Heart left ventricle (tissue), 16 donors: ENCODE measurements at regions not wholly inside any gene's neighbourhood (a gene's known extent, or its start where the extent isn't known, plus 50 kb on each side); places are given as distances from the start of the nearest gene placed in this dataset.
"Not testable (repeated sequence)": the region's sequence is repeated elsewhere in the genome, so short reads cannot be mapped to it uniquely, and the experiment has no call there.

Experiments used
- ATAC-seq, 4 donors: fragments of 200-7000 bp; cut with Tn5 transposase; one replicate each; pipeline ENCODE4 v1.9.1; 2020 to 2022; ENCODE audit warnings: moderate library complexity in 4 of 4, mild to moderate bottlenecking in 3 of 4, moderate number of reproducible peaks in 1 of 4
- DNase-seq, 5 donors: peaks; one replicate each; pipeline ENCODE4 v3.0.0-alpha.2; 2020
- H3K27ac ChIP-seq, 12 donors: fragments of 200-600 bp; sonication (generic) in 4 of 12; one replicate each; pipeline versions ENCODE4 v1.5.0 to v1.8.0; 2016 to 2022; ENCODE audit warnings: mild to moderate bottlenecking in 2 of 12
- H3K27me3 ChIP-seq, 9 donors: fragments of 200-600 bp; sonication (generic) in 2 of 9; one replicate each; pipeline versions ENCODE4 v1.5.1 to v1.8.0; 2016 to 2022; ENCODE audit warnings: mild to moderate bottlenecking in 3 of 9
- H3K36me3 ChIP-seq, 9 donors: fragments of 200-600 bp; sonication (generic) in 2 of 9; one replicate each; pipeline versions ENCODE4 v1.5.0 to v1.8.0; 2018 to 2022; ENCODE audit warnings: mild to moderate bottlenecking in 2 of 9
- H3K4me1 ChIP-seq, 12 donors: fragments of 200-600 bp; sonication (generic) in 4 of 12; one replicate each; pipeline versions ENCODE4 v1.5.0 to v1.8.0; 2016 to 2022; ENCODE audit warnings: mild to moderate bottlenecking in 3 of 12
- H3K4me3 ChIP-seq, 12 donors: fragments of 200-600 bp; sonication (generic) in 4 of 12; one replicate each; pipeline versions ENCODE4 v1.5.0 to v1.8.0; 2017 to 2022; ENCODE audit warnings: mild to moderate bottlenecking in 9 of 12, moderate library complexity in 4 of 12
- H3K9me3 ChIP-seq, 12 donors: fragments of 200-600 bp; sonication (generic) in 4 of 12; one replicate each; pipeline versions ENCODE4 v1.5.0 to v1.8.0; 2016 to 2022; ENCODE audit warnings: mild to moderate bottlenecking in 1 of 12
- CTCF ChIP-seq, 12 donors: fragments of 200-600 bp; sonication (generic) in 4 of 12; IDR thresholded peaks; one replicate each; pipeline versions ENCODE4 v1.5.0 to v1.8.0; 2018 to 2022; ENCODE audit warnings: antibody characterized with exemption in 12 of 12, mild to moderate bottlenecking in 5 of 12
- POLR2A ChIP-seq, 2 donors: fragments of 450-650 bp; IDR thresholded peaks; one replicate each; pipeline ENCODE4 v1.6.1; 2017; ENCODE audit warnings: antibody characterized with exemption in 2 of 2, mild to moderate bottlenecking in 2 of 2, moderate library complexity in 2 of 2
- WGBS, 4 donors: extraction: QIAGEN DNeasy Blood & Tissue Kit in 2 of 4; methylation state at CpG; one replicate each; pipeline versions ENCODE4 v1.1.5 to v1.1.7; 2013 to 2018; 5-methylcytosine and 5-hydroxymethylcytosine counted together
- intact Hi-C, 10 donors: fragments of 100-400 bp; cut with DNase I; formaldehyde crosslinking; loops; one replicate each; pipeline versions ENCODE4 v1.11.1 to v1.14.2; 2022
- donor health status: ischemic (EF 13 %, LVEDD 7.1; RV severe dilation, severe dysfunction).
- donor health status: healthy with polysubstance abuse.
- donor health status: DM: no; HTN: yes; CAD: no.
- donor health status: DM: no; HTN: no; CAD: no.
- donor health status: ischemic (EF 25% LVEDD 6.9; RV normal size, moderate dysfunction).
- donor health status: ischemic (EF 25% LVEDD 5.7; RV mildly dilated, moderate dysfunction).
- donor health status: healthy.
- donor health status: DM: yes; HTN: yes; CAD: no.
- donor health status: ischemic (EF 35%, LVEDD 5.7; RV mildly dilated, moderate dysfunction).
- donor health status: nonischemic (EF 11% LVEDD 7.7; RV severe dilation, severe dysfunction).
- donor health status: DM: yes; HTN: yes; CAD: no.
- donor health status: PGD.
- donor health status: ischemic (EF 29% LVEDD 5.4; RV normal size, mild dysfunction).
- donor health status: nonischemic (EF 23%, LVEDD 6.1; RV moderate dilation, normal function).

GRCh38 chr2:163122257-163122656 is 283.7 kb upstream of the KCNH7 start:
- H3K27me3 ChIP-seq = peaks cover 0 to 7% (median 0%) of the 10 kb centered on the region in 9 donors
- DNase-seq = no peak
- TF ChIP-seq POLR2A (IDR thresholded peaks at IDR 0.05) (no peak), CTCF (IDR thresholded peaks at IDR 0.05) (no peak)
- no peak for ATAC-seq
- no peaks in the 10 kb centered on the region for H3K9me3 ChIP-seq
- H3K36me3 ChIP-seq = no peaks in the 10 kb centered on the region
- intact Hi-C loops = loop anchor here in 1 of 10 donors (10.0 kb wide), 1 partner anchor 227 kb away; no protein-coding TSS in a partner anchor
- peaks cover 0 to 4% (median 0%) of the 10 kb centered on the region in 12 donors for H3K4me1 ChIP-seq
- no peak overlapping the region for H3K4me3 ChIP-seq
- H3K27ac ChIP-seq = no peak overlapping the region

GRCh38 chr2:163121483-163121882 is 282.9 kb upstream of the KCNH7 start:
- H3K4me1 ChIP-seq = peaks cover 0 to 4% (median 0%) of the 10 kb centered on the region in 12 donors
- ATAC-seq (no peak), DNase-seq (no peak)

GRCh38 chr2:163119966-163120365 is 281.4 kb upstream of the KCNH7 start:
- no peak for TF ChIP-seq CTCF (IDR thresholded peaks at IDR 0.05)
- TF ChIP-seq POLR2A (IDR thresholded peaks at IDR 0.05) = no peak
- ATAC-seq (no peak), DNase-seq (no peak)
- Histone ChIP-seq H3K4me3 (no peak overlapping the region), H3K27me3 (peaks cover 0 to 7% (median 0%) of the 10 kb centered on the region in 9 donors), H3K9me3 (no peaks in the 10 kb centered on the region), H3K4me1 (peaks cover 0 to 4% (median 0%) of the 10 kb centered on the region in 12 donors), H3K36me3 (no peaks in the 10 kb centered on the region), H3K27ac (no peak overlapping the region)
- WGBS, 4 donors = 8 to 13% (median 11%) methylated on average over 7 of the region's 7 CpGs
- intact Hi-C loops = loop anchor here in 1 of 10 donors (10.0 kb wide), 1 partner anchor 225 kb away; no protein-coding TSS in a partner anchor

More at GRCh38 chr2:163121483-163121882, 282.9 kb upstream of the KCNH7 start:
- no peaks in the 10 kb centered on the region for H3K36me3 ChIP-seq
- 10 to 16% (median 13%) methylated on average over 5 of the region's 5 CpGs for WGBS, 4 donors
- H3K9me3 ChIP-seq = no peaks in the 10 kb centered on the region
- no peak for TF ChIP-seq CTCF (IDR thresholded peaks at IDR 0.05)
- no peak for TF ChIP-seq POLR2A (IDR thresholded peaks at IDR 0.05)
- no peak overlapping the region for H3K27ac ChIP-seq
- peaks cover 0 to 7% (median 0%) of the 10 kb centered on the region in 9 donors for H3K27me3 ChIP-seq
- intact Hi-C loops = loop anchor here in 1 of 10 donors (10.0 kb wide), 1 partner anchor 227 kb away; no protein-coding TSS in a partner anchor
- H3K4me3 ChIP-seq = no peak overlapping the region

GRCh38 chr2:163086940-163087339 is 248.4 kb upstream of the KCNH7 start:
- no peaks in the 10 kb centered on the region for H3K27me3 ChIP-seq
- no peak for TF ChIP-seq POLR2A (IDR thresholded peaks at IDR 0.05)
- no peak for TF ChIP-seq CTCF (IDR thresholded peaks at IDR 0.05)
- H3K27ac ChIP-seq = no peak overlapping the region
- peaks cover 0 to 8% (median 0%) of the 10 kb centered on the region in 12 donors for H3K9me3 ChIP-seq
- ATAC-seq (no peak), DNase-seq (no peak)
- 68 to 92% (median 88%) methylated on average over 1 of the region's 1 CpG for WGBS, 4 donors
- intact Hi-C loops = no loop called here
- H3K4me1 ChIP-seq = no peaks in the 10 kb centered on the region
- H3K36me3 ChIP-seq = no peaks in the 10 kb centered on the region
- no peak overlapping the region for H3K4me3 ChIP-seq

- H3K27me3 ChIP-seq, H3K36me3 ChIP-seq, H3K4me3 ChIP-seq, H3K9me3 ChIP-seq, H3K4me1 ChIP-seq, ATAC-seq, DNase-seq, H3K27ac ChIP-seq, intact Hi-C loops: not testable (repeated sequence)
- 67 to 74% (median 70%) methylated on average over 12 of the region's 12 CpGs for WGBS, 4 donors
Observed at GRCh38 chr2:163085366-163086024, 246.9 kb upstream of the KCNH7 start.
